ENCODE measurements at regions not wholly inside any gene's neighbourhood (a gene's known extent, or its start where the extent isn't known, plus 50 kb on each side); places are given as distances from the start of the nearest gene placed in this dataset.
"Not testable (repeated sequence)": the region's sequence is repeated elsewhere in the genome, so short reads cannot be mapped to it uniquely, and the experiment has no call there.

DNA sequence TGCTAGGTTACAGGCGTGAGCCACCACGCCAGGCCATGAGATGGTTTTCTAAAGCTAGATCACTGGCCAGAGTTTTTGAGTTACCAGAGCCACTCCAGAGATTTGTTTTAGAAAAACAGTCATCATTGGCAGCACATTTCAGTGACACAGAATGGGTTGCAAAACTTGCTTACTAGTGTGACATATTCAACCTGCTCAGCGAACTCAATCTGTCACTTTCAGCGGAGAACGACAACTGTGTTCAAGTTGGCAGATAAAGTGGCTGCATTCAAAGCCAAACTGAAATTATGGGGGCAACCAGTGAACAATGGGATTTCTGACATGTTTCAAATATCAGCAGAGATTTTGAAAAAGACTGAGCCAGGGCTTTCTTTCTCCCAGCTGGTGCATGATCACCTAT is 456.3 kb upstream of the ISX start:
- DNase-seq (ENCODE audit: low read depth in 1 of 2, low spot score in 1 of 2) = no peak

DNA sequence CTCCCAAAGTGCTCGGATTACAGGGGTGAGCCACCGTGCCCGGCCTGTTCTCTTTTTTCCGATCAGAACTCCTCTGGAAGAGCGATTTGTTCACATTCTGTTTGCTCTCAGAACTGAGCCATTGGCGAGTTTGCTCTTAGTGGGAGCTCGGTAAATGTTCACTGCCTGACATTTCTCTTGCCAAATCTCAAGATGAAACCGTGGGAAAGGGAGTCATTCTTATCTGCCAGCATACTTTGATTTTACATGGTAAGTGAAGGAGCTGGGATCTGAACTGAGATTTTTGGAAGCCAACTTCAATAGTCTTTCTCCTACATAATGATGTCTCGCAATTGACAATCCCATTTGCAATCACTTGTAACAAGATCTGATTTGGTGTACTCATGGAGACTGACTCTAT is 445.8 kb upstream of the ISX start:
- Histone ChIP-seq H3K27ac (no peak overlapping the region), H3K4me3 (no peak overlapping the region)
- TF ChIP-seq, protein P1, sequence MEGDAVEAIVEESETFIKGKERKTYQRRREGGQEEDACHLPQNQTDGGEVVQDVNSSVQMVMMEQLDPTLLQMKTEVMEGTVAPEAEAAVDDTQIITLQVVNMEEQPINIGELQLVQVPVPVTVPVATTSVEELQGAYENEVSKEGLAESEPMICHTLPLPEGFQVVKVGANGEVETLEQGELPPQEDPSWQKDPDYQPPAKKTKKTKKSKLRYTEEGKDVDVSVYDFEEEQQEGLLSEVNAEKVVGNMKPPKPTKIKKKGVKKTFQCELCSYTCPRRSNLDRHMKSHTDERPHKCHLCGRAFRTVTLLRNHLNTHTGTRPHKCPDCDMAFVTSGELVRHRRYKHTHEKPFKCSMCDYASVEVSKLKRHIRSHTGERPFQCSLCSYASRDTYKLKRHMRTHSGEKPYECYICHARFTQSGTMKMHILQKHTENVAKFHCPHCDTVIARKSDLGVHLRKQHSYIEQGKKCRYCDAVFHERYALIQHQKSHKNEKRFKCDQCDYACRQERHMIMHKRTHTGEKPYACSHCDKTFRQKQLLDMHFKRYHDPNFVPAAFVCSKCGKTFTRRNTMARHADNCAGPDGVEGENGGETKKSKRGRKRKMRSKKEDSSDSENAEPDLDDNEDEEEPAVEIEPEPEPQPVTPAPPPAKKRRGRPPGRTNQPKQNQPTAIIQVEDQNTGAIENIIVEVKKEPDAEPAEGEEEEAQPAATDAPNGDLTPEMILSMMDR (IDR thresholded peaks at IDR 0.05; ENCODE audit: low read depth, low read length) = no peak

More for the DNA sequence above, 456.3 kb upstream of the ISX start:
- no peaks in the 10 kb centered on the region for H3K27me3 ChIP-seq
- H3K27ac ChIP-seq = no peak overlapping the region
- no peaks in the 10 kb centered on the region for H3K4me1 ChIP-seq (ENCODE audit: low read depth)
- no peaks in the 10 kb centered on the region for H3K36me3 ChIP-seq
- no peak overlapping the region for H3K4me3 ChIP-seq
- H3K9me3 ChIP-seq (ENCODE audit: low read depth) = no peaks in the 10 kb centered on the region
- TF ChIP-seq, protein P1 (IDR thresholded peaks at IDR 0.05; ENCODE audit: low read depth, low read length) = no peak

DNA sequence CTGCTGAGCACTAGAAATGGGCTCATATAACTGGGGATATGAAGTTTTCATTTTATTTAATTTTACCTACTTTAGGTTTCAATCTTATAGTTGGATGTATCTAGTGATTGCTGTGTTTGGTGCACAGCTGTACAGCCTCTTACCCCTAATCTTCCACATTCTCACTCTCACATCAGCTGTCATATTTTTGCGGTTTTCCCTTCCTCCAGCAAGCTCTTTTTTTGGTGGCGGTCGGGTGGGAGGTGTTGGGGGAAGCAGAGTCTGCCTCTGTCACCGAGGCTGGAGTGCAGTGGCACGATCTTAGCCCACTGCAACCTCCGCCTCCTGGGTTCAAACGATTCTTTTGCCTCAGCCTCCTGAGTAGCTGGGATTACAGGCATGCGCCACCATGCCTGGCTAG is 445.1 kb upstream of the ISX start:
- no peaks in the 10 kb centered on the region for H3K9me3 ChIP-seq (ENCODE audit: low read depth)
- no peak overlapping the region for H3K27ac ChIP-seq
- H3K27me3 ChIP-seq = no peaks in the 10 kb centered on the region
- no peaks in the 10 kb centered on the region for H3K36me3 ChIP-seq
- no peaks in the 10 kb centered on the region for H3K4me1 ChIP-seq (ENCODE audit: low read depth)
- H3K4me3 ChIP-seq = no peak overlapping the region
- no peak for DNase-seq (ENCODE audit: low read depth in 1 of 2, low spot score in 1 of 2)
- TF ChIP-seq, protein P1 (IDR thresholded peaks at IDR 0.05; ENCODE audit: low read depth, low read length) = no peak

More for the DNA sequence above, 445.8 kb upstream of the ISX start:
- Histone ChIP-seq H3K9me3 (ENCODE audit: low read depth) (no peaks in the 10 kb centered on the region), H3K27me3 (no peaks in the 10 kb centered on the region), H3K4me1 (ENCODE audit: low read depth) (no peaks in the 10 kb centered on the region), H3K36me3 (no peaks in the 10 kb centered on the region)
- no peak for DNase-seq (ENCODE audit: low read depth in 1 of 2, low spot score in 1 of 2)

DNA sequence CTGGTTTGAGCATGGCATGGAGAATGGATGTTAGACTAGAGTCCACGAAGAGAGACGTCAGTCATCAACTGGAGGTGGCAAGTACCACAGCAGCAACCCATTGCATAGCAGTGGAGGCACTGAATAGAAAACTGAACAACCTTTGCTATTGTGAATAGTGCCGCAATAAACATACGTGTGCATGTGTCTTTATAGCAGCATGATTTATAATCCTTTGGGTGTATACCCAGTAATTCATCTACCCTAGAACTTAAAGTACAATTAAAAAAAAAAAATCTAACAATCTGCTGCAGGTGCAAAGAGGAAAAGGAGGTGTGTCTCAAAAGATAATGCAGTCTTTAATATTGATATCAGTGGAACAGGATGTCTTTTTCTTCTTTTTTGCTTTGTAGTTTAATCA is 443.4 kb upstream of the ISX start:
- H3K9me3 ChIP-seq (ENCODE audit: low read depth) = no peaks in the 10 kb centered on the region
- no peaks in the 10 kb centered on the region for H3K36me3 ChIP-seq
- TF ChIP-seq, protein P1 (IDR thresholded peaks at IDR 0.05; ENCODE audit: low read depth, low read length) = no peak
- H3K4me3 ChIP-seq = no peak overlapping the region
- DNase-seq (ENCODE audit: low read depth in 1 of 2, low spot score in 1 of 2) = no peak
- no peaks in the 10 kb centered on the region for H3K27me3 ChIP-seq
- no peaks in the 10 kb centered on the region for H3K4me1 ChIP-seq (ENCODE audit: low read depth)
- no peak overlapping the region for H3K27ac ChIP-seq

DNA sequence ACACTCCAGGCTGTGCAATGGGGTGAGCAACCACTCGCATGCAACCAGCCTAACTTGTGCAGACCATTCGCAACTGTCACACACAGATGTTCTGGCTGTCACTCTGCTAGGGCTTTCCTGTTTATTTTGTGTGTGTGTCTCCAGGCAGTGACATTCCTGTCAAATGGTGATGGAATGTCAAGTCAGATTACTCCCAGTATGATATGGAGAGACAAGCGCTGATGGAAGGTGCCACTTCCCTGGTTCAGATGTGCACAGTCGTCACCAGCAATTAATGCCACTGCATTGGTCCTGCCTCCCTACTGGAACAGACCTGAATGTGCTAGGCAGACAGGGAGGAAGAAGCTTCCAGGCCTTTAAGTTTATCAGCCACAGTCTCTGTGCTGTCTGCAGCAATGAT is 442.4 kb upstream of the ISX start:
- Histone ChIP-seq H3K4me1 (ENCODE audit: low read depth) (no peaks in the 10 kb centered on the region), H3K9me3 (ENCODE audit: low read depth) (no peaks in the 10 kb centered on the region), H3K36me3 (no peaks in the 10 kb centered on the region), H3K4me3 (no peak overlapping the region), H3K27ac (no peak overlapping the region), H3K27me3 (no peaks in the 10 kb centered on the region)
- DNase-seq (ENCODE audit: low read depth in 1 of 2, low spot score in 1 of 2) = no peak
- TF ChIP-seq, protein P1 (IDR thresholded peaks at IDR 0.05; ENCODE audit: low read depth, low read length) = no peak

DNA sequence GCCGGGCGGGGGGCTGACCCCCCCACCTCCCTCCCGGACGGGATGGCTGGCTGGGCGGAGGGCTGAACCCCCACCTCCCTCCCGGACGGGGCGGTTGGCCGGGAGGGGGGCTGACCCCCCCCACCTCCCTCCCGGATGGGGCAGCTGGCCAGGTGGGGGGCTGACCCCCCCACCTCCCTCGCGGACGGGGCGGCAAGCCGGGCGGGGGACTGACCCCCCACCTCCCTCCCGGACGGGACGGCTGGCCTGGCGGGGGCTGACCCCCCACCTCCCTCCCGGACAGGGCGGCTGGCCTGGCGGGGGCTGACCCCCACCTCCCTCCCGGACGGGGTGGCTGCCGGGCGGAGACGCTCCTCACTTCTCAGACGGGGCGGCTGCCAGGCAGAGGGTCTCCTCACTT is 440.1 kb upstream of the ISX start:
- DNase-seq (ENCODE audit: low read depth in 1 of 2, low spot score in 1 of 2); H3K27ac ChIP-seq; H3K9me3 ChIP-seq (ENCODE audit: low read depth); H3K4me1 ChIP-seq (ENCODE audit: low read depth); H3K4me3 ChIP-seq; H3K27me3 ChIP-seq; H3K36me3 ChIP-seq: not testable (repeated sequence)
